Neural progenitor cell (in vitro differentiated cells): ENCODE measurements at regions not wholly inside any gene's neighbourhood (a gene's known extent, or its start where the extent isn't known, plus 50 kb on each side); places are given as distances from the start of the nearest gene placed in this dataset.
A peak's percentile ranks its signal among the peaks of the same experiment; 100 is the strongest.

Experiments
- EZH2 ChIP-seq: fragments of 200-600 bp; sonication (generic); IDR thresholded peaks from 2 replicates; pipeline ENCODE4 v1.6.1; 2017; ENCODE audit warnings: antibody characterized with exemption, mild to moderate bottlenecking, moderate library complexity
- TF ChIP-seq, protein P1 (sequence below): fragments of 200-600 bp; sonication (generic); IDR thresholded peaks from 2 replicates; pipeline ENCODE4 v1.5.1; 2017; ENCODE audit warnings: antibody characterized with exemption, mild to moderate bottlenecking

- TF ChIP-seq, protein P1, sequence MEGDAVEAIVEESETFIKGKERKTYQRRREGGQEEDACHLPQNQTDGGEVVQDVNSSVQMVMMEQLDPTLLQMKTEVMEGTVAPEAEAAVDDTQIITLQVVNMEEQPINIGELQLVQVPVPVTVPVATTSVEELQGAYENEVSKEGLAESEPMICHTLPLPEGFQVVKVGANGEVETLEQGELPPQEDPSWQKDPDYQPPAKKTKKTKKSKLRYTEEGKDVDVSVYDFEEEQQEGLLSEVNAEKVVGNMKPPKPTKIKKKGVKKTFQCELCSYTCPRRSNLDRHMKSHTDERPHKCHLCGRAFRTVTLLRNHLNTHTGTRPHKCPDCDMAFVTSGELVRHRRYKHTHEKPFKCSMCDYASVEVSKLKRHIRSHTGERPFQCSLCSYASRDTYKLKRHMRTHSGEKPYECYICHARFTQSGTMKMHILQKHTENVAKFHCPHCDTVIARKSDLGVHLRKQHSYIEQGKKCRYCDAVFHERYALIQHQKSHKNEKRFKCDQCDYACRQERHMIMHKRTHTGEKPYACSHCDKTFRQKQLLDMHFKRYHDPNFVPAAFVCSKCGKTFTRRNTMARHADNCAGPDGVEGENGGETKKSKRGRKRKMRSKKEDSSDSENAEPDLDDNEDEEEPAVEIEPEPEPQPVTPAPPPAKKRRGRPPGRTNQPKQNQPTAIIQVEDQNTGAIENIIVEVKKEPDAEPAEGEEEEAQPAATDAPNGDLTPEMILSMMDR = peak; percentile 93
- no peak for TF ChIP-seq EZH2
Observed at GRCh38 chr15:26260517-26261133, 397.5 kb upstream of the ATP10A start.
